ENCODE measurements at regions not wholly inside any gene's neighbourhood (a gene's known extent, or its start where the extent isn't known, plus 50 kb on each side); places are given as distances from the start of the nearest gene placed in this dataset.
"Not testable (repeated sequence)": the region's sequence is repeated elsewhere in the genome, so short reads cannot be mapped to it uniquely, and the experiment has no call there.

GRCh38 chr5:106262395-106262794 lies 1408.3 kb downstream of the EFNA5 start:
- intact Hi-C loops (cut with micrococcal nuclease), result no loop called here
- no peak overlapping the region for H3K56ac ChIP-seq (ENCODE audit: extremely low read depth, insufficient read depth, low read length)
- H2AK5ac ChIP-seq (ENCODE audit: low read depth, low read length), result no peak overlapping the region
- ChIA-PET POLR2A (ENCODE audit: unreplicated experiment) (no interaction called here), CTCF (no interaction called here)
- no peaks in the 10 kb centered on the region; the same call in 1 of the 2 replicates for H3K4me1 ChIP-seq (ENCODE audit: control insufficient read depth, insufficient read depth, low read length)
- H4K5ac ChIP-seq (ENCODE audit: low read depth, low read length), result no peak overlapping the region
- no peaks in the 10 kb centered on the region for H3K27me3 ChIP-seq (ENCODE audit: control insufficient read depth, insufficient read depth, low read length)
- no peak overlapping the region for H4K91ac ChIP-seq (ENCODE audit: insufficient read depth, low read depth, low read length)
- BruUV-seq (replicated peaks), result no TSS peak
- no peak overlapping the region for H2BK120ac ChIP-seq (ENCODE audit: low read depth, low read length)
- H2AFZ ChIP-seq (replicated peaks; ENCODE audit: low read length, poor library complexity), result no peak overlapping the region
- H3K18ac ChIP-seq (ENCODE audit: low read depth, low read length), result no peak overlapping the region
- no peaks in the 10 kb centered on the region for H3K9me1 ChIP-seq (ENCODE audit: insufficient read depth, low read length)
- H2AK9ac ChIP-seq (replicated peaks; ENCODE audit: low read depth, low read length, poor library complexity), result no peak overlapping the region
- no peak overlapping the region for H3K4me3 ChIP-seq (ENCODE audit: insufficient read depth, low read depth, low read length)
- no peaks in the 10 kb centered on the region for H3K9me3 ChIP-seq (ENCODE audit: control insufficient read depth, insufficient read depth, low read length)
- H3K36me3 ChIP-seq (ENCODE audit: control insufficient read depth, insufficient read depth, low read length), result no peaks in the 10 kb centered on the region
- TF ChIP-seq MAFK (IDR thresholded peaks at IDR 0.05; ENCODE audit: low read depth, low read length), result no peak
- TF ChIP-seq CHD1 (IDR thresholded peaks at IDR 0.05; ENCODE audit: low read depth, low read length), result no peak
- TF ChIP-seq NFE2L2 (IDR thresholded peaks at IDR 0.05; ENCODE audit: low read depth, low read length), result no peak
- TF ChIP-seq FOS (IDR thresholded peaks at IDR 0.05; ENCODE audit: low read depth, low read length), result no peak
- TF ChIP-seq BHLHE40 (IDR thresholded peaks at IDR 0.05; ENCODE audit: low read depth, low read length), result no peak
- no peak for TF ChIP-seq SMC3 (IDR thresholded peaks at IDR 0.05; ENCODE audit: low read depth, low read length)
- TF ChIP-seq RFX5 (IDR thresholded peaks at IDR 0.05; ENCODE audit: low read depth, low read length), result no peak
- no peak for TF ChIP-seq CEBPB (IDR thresholded peaks at IDR 0.05; ENCODE audit: low read depth, low read length)
- TF ChIP-seq POLR2A (IDR thresholded peaks at IDR 0.05; ENCODE audit: low read depth, low read length), result no peak
- dilution Hi-C loops (cut with HindIII; ENCODE audit: low sequenced_read_pairs, unreplicated experiment), result no loop called here
- H3K79me1 ChIP-seq (ENCODE audit: low read depth in 1 of 2, low read length in 2 of 2), result no peaks in the 10 kb centered on the region
- no peak overlapping the region for H3K23ac ChIP-seq (ENCODE audit: low read depth, low read length)
- no peak overlapping the region for H4K8ac ChIP-seq (ENCODE audit: low read depth in 2 of 2, low read length in 2 of 2)
- no peak; the same call in 1 of the 2 replicates for ATAC-seq (ENCODE audit: low read depth)
- H2BK15ac ChIP-seq (ENCODE audit: low read depth, low read length), result no peak overlapping the region
- no peak overlapping the region for H2BK5ac ChIP-seq (ENCODE audit: low read depth, low read length, poor library complexity, severe bottlenecking)
- no peak overlapping the region for H3K14ac ChIP-seq (replicated peaks; ENCODE audit: low read depth, low read length)
- DNase-seq, result no peak
- H4K20me1 ChIP-seq (ENCODE audit: insufficient read depth, low read length), result no peaks in the 10 kb centered on the region
- no peak overlapping the region for H3K4me2 ChIP-seq (ENCODE audit: low read depth, low read length)
- in situ Hi-C loops (cut with MboI; ENCODE audit: low sequenced_read_pairs), result loop anchor here (10.0 kb wide), 1 partner anchor 1412 kb away; the partner anchor contains the start of gene EFNA5
- no peak overlapping the region for H3K4ac ChIP-seq (ENCODE audit: low read depth, low read length)
- no peak overlapping the region for H3K9ac ChIP-seq (ENCODE audit: low read depth, low read length)
- no peak overlapping the region for H2BK20ac ChIP-seq (ENCODE audit: low read depth, low read length)
- no peak overlapping the region for H3K27ac ChIP-seq (ENCODE audit: insufficient read depth, low read length)

GRCh38 chr5:106259431-106260090 lies 1411.2 kb downstream of the EFNA5 start:
- DNase-seq; H3K27ac ChIP-seq (ENCODE audit: insufficient read depth, low read length); H2BK5ac ChIP-seq (ENCODE audit: low read depth, low read length, poor library complexity, severe bottlenecking); ATAC-seq (ENCODE audit: low read depth); H3K4me2 ChIP-seq (ENCODE audit: low read depth, low read length); H3K23ac ChIP-seq (ENCODE audit: low read depth, low read length); dilution Hi-C loops (cut with HindIII; ENCODE audit: low sequenced_read_pairs, unreplicated experiment); H3K9me3 ChIP-seq (ENCODE audit: control insufficient read depth, insufficient read depth, low read length); BruUV-seq (replicated peaks); H3K18ac ChIP-seq (ENCODE audit: low read depth, low read length); POLR2A ChIA-PET (ENCODE audit: unreplicated experiment); H3K27me3 ChIP-seq (ENCODE audit: control insufficient read depth, insufficient read depth, low read length); H2BK15ac ChIP-seq (ENCODE audit: low read depth, low read length); H4K5ac ChIP-seq (ENCODE audit: low read depth, low read length); H3K9me1 ChIP-seq (ENCODE audit: insufficient read depth, low read length); H3K56ac ChIP-seq (ENCODE audit: extremely low read depth, insufficient read depth, low read length); H3K36me3 ChIP-seq (ENCODE audit: control insufficient read depth, insufficient read depth, low read length); H2BK20ac ChIP-seq (ENCODE audit: low read depth, low read length); H4K8ac ChIP-seq (ENCODE audit: low read depth in 2 of 2, low read length in 2 of 2); H3K14ac ChIP-seq (replicated peaks; ENCODE audit: low read depth, low read length); H3K4me1 ChIP-seq (ENCODE audit: control insufficient read depth, insufficient read depth, low read length); H4K20me1 ChIP-seq (ENCODE audit: insufficient read depth, low read length); intact Hi-C loops (cut with micrococcal nuclease); H3K9ac ChIP-seq (ENCODE audit: low read depth, low read length); H2AK5ac ChIP-seq (ENCODE audit: low read depth, low read length); H2AK9ac ChIP-seq (replicated peaks; ENCODE audit: low read depth, low read length, poor library complexity); H4K91ac ChIP-seq (ENCODE audit: insufficient read depth, low read depth, low read length); H2BK120ac ChIP-seq (ENCODE audit: low read depth, low read length); H2AFZ ChIP-seq (replicated peaks; ENCODE audit: low read length, poor library complexity); H3K4ac ChIP-seq (ENCODE audit: low read depth, low read length); H3K4me3 ChIP-seq (ENCODE audit: insufficient read depth, low read depth, low read length); H3K79me1 ChIP-seq (ENCODE audit: low read depth in 1 of 2, low read length in 2 of 2): not testable (repeated sequence)
- CTCF ChIA-PET, result interaction anchor here (0.6 kb wide), 1 partner anchor 1903 kb away, joined by 3 read pairs; no protein-coding TSS in a partner anchor
- 80% methylated on average over 1 of the region's 11 CpGs; no CpG with 5 or more reads in 1 of the 2 experiments for WGBS, 2 experiments (ENCODE audit: extremely low coverage in 2 of 2, insufficient read length in 1 of 2)
- in situ Hi-C loops (cut with MboI; ENCODE audit: low sequenced_read_pairs), result loop anchor here (10.0 kb wide), 1 partner anchor 1415 kb away; the partner anchor contains the start of gene EFNA5

All from IMR-90 (cell line).